HFFc6 (cell line): ENCODE measurements at regions not wholly inside any gene's neighbourhood (a gene's known extent, or its start where the extent isn't known, plus 50 kb on each side); places are given as distances from the start of the nearest gene placed in this dataset.
"Not testable (repeated sequence)": the region's sequence is repeated elsewhere in the genome, so short reads cannot be mapped to it uniquely, and the experiment has no call there.

Experiments
- DNase-seq: peaks from one replicate; pipeline ENCODE4 v3.0.0-alpha.2; 2018
- H3K27ac Mint-ChIP-seq: 2 replicates; pipeline ENCODE4 v1.8.0; 2020; ENCODE audit warnings: mild to moderate bottlenecking, mixed read lengths
- H3K27me3 Mint-ChIP-seq: 2 replicates; pipeline ENCODE4 v1.8.0; 2021; ENCODE audit warnings: mild to moderate bottlenecking, moderate library complexity, mixed read lengths; ENCODE audit not compliant: insufficient read depth
- H3K36me3 Mint-ChIP-seq: 2 replicates; pipeline ENCODE4 v1.8.0; 2021; ENCODE audit warnings: low read depth, mixed read lengths
- H3K4me1 Mint-ChIP-seq: 2 replicates; pipeline ENCODE4 v1.8.0; 2020; ENCODE audit warnings: low read depth, mixed read lengths
- H3K4me3 Mint-ChIP-seq: 2 replicates; pipeline ENCODE4 v1.8.0; 2020; ENCODE audit warnings: mild to moderate bottlenecking, moderate library complexity, mixed read lengths
- H3K9me3 Mint-ChIP-seq: 2 replicates; pipeline ENCODE4 v1.8.0; 2020; ENCODE audit warnings: mild to moderate bottlenecking, mixed read lengths
- TF ChIP-seq, protein P1 (sequence below): fragments of 200-600 bp; sonication (generic); IDR thresholded peaks from 2 replicates; pipeline ENCODE4 v1.5.0; 2021; ENCODE audit warnings: antibody characterized with exemption, mild to moderate bottlenecking

DNA sequence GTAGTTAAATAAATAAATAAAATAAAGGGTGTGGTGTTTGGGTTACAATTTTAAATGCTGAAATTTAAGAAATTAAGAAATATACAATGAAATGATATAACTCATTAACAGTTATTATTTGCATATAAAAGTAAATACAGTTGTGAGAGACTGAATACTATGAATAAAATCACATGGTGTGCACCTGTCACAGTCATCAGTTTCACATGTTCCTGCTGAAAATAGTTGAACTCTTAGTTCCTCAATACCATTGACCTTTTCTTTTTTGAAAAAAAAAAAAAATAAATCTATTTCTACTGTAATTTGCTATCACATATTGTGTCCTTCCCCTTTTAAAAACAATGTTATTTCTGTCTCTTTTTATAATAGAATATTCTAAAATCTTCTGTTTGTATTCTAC is 130.9 kb upstream of the CHD1 start:
- Mint-ChIP-seq H3K4me1 (peaks cover 52% of the 10 kb centered on the region), H3K27me3 (no peaks in the 10 kb centered on the region), H3K9me3 (no peaks in the 10 kb centered on the region)

DNA sequence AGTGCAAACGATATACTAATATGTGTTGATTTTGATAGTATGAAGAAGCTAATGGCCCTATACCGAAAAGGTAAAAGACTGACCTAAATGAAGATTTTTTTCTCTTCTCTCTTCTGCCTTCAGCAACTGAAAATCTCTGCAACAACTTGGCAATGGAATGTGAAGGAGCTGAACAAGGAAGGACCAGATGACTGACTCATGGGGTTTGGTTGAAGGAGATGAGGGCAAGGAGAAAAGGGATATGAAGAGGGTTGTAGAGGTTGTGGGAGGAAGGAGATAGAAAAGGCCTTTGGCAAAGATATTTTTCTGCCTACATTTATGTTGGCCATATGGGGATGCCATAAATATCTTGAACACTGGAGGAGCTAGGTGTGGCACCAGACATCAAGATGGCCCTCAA is 129.7 kb upstream of the CHD1 start:
- Mint-ChIP-seq H3K27me3 (no peaks in the 10 kb centered on the region), H3K4me3 (no peak overlapping the region), H3K36me3 (no peaks in the 10 kb centered on the region), H3K4me1 (peaks cover 45% of the 10 kb centered on the region), H3K27ac (no peak overlapping the region), H3K9me3 (no peaks in the 10 kb centered on the region)
- peak; percentile 12 for DNase-seq
- TF ChIP-seq, protein P1, sequence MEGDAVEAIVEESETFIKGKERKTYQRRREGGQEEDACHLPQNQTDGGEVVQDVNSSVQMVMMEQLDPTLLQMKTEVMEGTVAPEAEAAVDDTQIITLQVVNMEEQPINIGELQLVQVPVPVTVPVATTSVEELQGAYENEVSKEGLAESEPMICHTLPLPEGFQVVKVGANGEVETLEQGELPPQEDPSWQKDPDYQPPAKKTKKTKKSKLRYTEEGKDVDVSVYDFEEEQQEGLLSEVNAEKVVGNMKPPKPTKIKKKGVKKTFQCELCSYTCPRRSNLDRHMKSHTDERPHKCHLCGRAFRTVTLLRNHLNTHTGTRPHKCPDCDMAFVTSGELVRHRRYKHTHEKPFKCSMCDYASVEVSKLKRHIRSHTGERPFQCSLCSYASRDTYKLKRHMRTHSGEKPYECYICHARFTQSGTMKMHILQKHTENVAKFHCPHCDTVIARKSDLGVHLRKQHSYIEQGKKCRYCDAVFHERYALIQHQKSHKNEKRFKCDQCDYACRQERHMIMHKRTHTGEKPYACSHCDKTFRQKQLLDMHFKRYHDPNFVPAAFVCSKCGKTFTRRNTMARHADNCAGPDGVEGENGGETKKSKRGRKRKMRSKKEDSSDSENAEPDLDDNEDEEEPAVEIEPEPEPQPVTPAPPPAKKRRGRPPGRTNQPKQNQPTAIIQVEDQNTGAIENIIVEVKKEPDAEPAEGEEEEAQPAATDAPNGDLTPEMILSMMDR: no peak

More for the DNA sequence above, 130.9 kb upstream of the CHD1 start:
- H3K27ac Mint-ChIP-seq: no peak overlapping the region
- peaks cover 4% of the 10 kb centered on the region; the same call in 1 of the 2 replicates for H3K36me3 Mint-ChIP-seq
- TF ChIP-seq, protein P1: no peak
- DNase-seq: no peak
- H3K4me3 Mint-ChIP-seq: no peak overlapping the region

DNA sequence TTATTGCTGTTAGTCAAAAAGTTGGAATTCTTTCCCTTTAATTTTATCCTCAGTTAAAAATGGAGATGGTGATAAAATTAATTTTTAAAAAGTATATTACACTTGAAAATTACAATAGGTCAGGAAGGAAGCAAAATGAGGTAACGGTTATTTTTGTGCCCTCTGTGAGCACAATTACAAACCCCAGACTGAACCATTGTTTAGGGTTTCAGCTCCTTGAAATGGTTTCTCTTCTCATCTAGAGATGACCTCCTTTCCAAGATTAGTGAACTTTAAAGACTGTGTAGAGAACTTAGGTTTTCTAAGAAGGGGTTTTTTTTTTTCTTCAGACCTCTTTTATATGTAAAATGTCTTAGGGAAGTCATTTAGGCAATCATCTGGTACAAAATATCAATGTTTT is 126.2 kb upstream of the CHD1 start:
- Mint-ChIP-seq H3K4me3 (no peak overlapping the region), H3K9me3 (no peaks in the 10 kb centered on the region), H3K27ac (no peak overlapping the region), H3K27me3 (0 out of 2 replicates have a peak, but pooled peaks cover 3% of the 10 kb centered on the region), H3K36me3 (no peaks in the 10 kb centered on the region), H3K4me1 (peaks cover 14% of the 10 kb centered on the region)
- DNase-seq: no peak
- TF ChIP-seq, protein P1: no peak

DNA sequence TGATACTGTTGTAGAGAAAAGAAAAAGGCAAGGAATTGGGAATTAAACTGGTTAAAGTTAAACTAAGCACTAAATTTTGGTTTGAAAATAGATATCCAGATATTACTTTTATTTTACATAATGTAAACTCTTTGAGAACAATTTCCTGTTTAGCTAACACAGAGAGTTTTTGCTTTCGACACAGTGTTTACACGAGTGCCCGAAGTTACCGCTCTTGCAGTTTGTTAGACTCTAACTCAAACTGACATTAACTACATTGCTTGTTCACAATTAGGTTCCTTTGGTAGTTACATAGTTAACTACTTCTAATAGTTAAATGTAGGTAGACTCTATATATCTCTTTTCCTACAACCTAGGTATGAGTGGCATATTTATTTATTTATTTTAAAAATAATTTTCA is 117.1 kb upstream of the CHD1 start:
- no peaks in the 10 kb centered on the region for H3K36me3 Mint-ChIP-seq
- H3K9me3 Mint-ChIP-seq: peaks cover 8% of the 10 kb centered on the region
- H3K4me3 Mint-ChIP-seq: no peak overlapping the region
- peaks cover 21% of the 10 kb centered on the region for H3K27me3 Mint-ChIP-seq
- TF ChIP-seq, protein P1: no peak
- no peak overlapping the region for H3K27ac Mint-ChIP-seq
- DNase-seq: no peak
- H3K4me1 Mint-ChIP-seq: no peaks in the 10 kb centered on the region

DNA sequence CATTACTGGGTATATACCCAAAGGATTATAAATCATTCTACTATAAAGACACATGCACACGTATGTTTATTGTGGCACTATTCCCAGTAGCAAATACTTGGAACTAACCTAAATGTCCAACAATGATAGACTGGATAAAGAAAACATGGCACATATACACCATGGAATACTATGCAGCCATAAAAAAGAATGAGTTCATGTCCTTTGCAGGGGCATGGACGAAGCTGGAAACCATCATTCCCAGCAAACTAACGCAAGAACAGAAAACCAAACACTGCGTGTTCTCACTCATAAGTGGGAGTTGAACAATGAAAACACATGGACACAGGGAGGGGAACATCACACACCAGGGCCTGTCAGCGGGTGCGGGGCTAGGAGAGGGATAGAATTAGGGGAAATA is 114.5 kb upstream of the CHD1 start:
- not testable (repeated sequence) for H3K36me3 Mint-ChIP-seq, H3K9me3 Mint-ChIP-seq, H3K4me1 Mint-ChIP-seq, H3K4me3 Mint-ChIP-seq, DNase-seq, H3K27ac Mint-ChIP-seq
- H3K27me3 Mint-ChIP-seq: peaks cover 28% of the 10 kb centered on the region

DNA sequence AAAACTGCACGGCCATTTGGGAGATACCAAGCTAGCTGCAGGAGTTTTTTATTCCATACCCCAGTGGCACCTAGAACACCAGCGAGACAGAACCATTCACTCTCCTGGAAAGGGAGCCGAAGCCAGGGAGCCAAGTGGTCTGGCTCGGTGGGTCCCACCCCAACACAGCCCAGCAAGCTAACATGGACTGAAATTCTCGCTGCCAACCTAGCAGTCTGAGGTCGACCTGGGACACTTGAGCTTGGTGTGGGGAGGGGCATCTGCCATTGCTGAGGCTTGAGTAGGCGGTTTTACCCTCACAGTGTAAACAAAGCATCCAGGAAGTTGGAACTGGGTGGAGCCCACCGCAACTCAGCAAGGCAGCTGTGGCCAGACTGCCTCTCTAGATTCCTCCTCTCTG is 108.9 kb upstream of the CHD1 start:
- DNase-seq: no peak
- H3K27ac Mint-ChIP-seq: no peak overlapping the region
- H3K27me3 Mint-ChIP-seq: peaks cover 12% of the 10 kb centered on the region; the same call in 1 of the 2 replicates
- no peaks in the 10 kb centered on the region for H3K36me3 Mint-ChIP-seq
- H3K4me1 Mint-ChIP-seq: peaks cover 16% of the 10 kb centered on the region
- peaks cover 7% of the 10 kb centered on the region for H3K9me3 Mint-ChIP-seq
- H3K4me3 Mint-ChIP-seq: no peak overlapping the region
- TF ChIP-seq, protein P1: no peak
